HG02852 (cell line): ENCODE measurements at regions not wholly inside any gene's neighbourhood (a gene's known extent, or its start where the extent isn't known, plus 50 kb on each side); places are given as distances from the start of the nearest gene placed in this dataset.
"Not testable (repeated sequence)": the region's sequence is repeated elsewhere in the genome, so short reads cannot be mapped to it uniquely, and the experiment has no call there.

Experiments
- ATAC-seq: cut with Tn5 transposase; IDR thresholded peaks from one replicate; pipeline ENCODE4 v1.9.1; 2021; ENCODE audit warnings: mild to moderate bottlenecking, moderate library complexity; ENCODE audit not compliant: unreplicated experiment

DNA sequence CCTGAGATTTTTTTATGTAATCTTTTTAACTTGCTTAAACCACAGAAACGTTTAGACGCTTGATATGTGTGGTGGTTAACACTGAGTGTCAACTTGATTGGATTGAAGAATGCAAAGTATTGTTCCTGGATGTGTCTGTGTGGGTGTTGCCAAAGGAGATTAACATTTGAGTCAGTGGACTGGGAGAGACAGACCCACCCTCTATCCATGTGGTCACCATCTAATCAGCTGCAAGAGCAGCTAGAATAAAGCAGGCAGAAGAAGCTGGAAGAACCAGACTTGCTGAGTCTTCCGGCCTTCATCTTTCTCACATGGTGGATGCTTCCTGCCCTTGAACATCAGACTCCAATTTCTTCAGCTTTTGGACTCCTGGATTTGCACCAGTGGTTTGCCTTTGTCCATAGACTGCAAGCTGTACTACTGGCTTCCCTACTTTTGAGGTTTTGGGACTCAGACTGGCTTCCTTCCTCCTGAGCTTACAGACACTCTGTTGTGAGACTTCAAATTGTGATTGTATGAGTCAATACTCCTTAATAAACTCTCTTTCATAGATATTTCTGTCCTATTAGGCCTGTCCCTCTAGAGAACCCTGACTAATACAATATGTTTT, 816.0 kb upstream of the CDH9 start:
- ATAC-seq: no peak

DNA sequence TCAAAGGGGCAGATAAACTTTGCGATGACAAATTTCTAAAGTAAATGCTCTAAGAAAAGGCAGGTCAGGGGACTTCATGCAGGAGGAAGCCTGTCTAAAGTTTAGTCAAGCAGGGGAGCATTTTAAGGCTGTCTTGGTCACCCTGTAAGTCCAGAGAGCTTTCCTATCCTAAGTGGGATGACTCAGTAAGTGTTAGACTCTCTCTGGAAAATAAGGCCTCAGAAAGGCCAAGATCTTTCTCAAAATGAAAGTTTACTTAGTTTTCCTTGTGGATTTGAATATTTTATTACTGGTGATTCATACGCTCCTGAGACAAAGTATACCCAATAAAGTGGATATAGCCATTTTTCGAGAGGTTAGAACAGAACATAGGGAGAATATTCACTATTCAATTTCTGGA, 806.9 kb upstream of the CDH9 start:
- no peak for ATAC-seq

DNA sequence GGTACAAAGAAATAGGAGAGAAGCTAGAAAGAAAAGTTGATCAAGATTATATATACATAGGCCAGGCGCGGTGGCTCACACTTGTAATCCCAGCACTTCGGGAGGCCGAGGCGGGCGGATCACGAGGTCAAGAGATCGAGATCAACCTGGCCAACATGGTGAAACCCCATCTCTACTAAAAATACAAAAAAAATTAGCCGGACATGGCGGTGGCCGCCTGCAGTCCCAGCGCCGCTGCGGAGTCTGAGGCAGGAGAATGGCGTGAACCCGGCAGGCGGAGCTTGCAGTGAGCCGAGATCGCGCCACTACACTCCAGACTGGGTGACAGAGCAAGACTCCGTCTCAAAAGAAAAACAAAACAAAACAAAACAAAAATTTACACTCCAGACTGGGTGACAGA, 798.3 kb upstream of the CDH9 start:
- ATAC-seq: not testable (repeated sequence)

DNA sequence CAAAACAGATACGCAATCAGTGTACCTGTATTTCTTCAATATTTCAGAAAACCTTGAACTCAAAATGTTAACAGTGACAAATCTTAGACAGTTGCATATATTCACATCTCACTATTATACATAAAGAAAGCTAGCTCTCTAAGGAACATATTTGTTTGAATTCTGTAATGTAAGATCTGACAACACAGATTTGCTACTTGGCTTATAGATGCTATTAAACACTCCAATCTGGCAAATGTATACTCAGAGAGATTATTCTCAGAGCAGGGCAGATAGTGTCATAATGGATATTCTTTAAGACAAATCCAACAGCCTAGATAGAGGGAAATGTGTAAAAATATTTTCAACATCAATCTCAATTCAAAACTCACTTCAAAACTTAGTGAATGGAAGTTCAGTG, 794.5 kb upstream of the CDH9 start:
- no peak for ATAC-seq

DNA sequence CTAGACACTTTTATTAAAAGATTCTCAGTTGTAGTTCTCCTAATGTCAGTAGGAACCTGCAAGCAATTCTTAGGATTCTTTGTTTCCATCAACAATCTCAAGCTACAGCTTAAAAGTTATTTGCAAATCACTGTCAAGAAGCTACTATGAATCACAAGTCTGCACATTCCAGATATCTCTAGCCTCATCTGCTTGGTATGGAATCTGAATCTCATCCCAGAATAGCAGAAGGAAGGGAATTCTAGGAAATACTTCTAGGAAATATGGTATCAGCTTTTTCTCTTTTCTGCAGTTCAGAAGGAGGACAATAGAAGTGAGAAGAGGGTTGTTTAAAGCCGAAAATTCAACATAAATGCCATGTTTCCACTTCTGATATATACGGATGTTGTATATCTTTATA, 792.2 kb upstream of the CDH9 start:
- no peak for ATAC-seq

DNA sequence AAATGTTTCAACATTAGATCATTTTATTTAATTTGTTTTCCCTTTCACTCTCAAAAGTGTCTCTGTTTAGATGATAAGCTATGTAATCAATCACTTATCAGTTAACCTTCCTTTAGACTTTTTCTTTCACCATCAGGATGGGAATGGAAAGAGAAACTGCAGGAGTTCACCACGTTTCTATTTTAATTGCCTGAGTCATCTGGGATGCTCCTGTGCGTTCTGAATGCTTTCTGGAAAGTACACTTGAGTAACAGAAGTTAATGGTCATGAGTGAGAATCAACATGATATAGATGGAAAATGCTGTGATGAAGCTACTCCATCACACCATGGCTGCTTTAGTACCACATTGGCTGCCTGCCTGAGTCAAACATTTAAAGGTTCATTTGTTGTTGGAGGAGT, 783.3 kb upstream of the CDH9 start:
- ATAC-seq: no peak

DNA sequence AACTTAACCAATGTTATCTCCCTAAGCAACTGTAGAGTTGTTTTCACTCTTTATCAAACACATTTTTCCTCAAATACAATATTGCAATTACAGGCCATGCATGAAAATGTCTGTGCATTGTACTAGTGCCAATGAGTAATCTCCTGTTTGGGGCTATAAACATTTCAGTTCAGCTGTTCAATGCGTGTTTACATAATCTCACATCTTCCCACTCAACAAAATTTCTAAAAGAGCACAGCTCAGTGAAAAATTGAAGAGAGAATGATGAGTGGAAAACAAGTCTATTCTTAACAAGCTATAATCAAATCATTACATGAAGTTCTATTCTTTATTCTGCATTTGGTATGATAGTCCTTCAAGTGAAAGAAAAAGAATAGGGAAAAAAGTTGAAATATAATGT, 780.5 kb upstream of the CDH9 start:
- no peak for ATAC-seq

DNA sequence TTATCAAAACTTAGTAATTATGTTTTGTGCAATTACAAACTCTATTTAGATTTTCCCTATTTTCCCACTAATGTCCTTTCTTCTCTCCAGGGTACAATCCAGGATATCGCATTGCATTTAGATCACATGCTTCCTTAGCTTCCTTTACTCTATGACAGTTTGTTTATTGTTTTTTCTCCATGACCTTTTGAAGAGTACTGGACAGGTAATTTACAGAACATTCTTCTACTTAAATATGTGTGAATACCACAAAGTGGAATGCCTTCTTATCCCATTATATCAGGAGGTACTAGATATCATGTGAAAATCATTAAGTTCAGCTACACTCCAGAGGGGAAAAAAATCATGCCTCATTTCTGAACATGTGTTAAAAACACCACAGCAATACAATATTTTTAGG, 776.6 kb upstream of the CDH9 start:
- ATAC-seq: no peak

DNA sequence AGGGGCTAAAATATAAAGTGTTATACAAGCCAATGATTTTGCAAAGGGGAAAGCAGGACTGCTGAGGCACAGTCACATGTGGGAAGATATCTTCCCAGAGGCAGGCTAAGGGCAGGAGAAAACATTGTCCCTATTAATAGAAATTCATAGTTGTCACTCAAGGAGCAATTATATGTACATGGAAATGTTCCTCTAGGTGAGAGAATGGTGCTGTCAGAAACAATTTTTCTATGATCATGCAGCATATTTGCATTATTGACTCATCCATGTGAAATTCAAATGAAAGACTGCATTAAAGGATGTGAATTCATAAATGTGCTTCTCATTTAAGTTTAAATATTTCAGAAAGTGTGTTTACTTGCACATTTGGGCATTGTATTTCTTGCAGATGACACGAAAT, 775.9 kb upstream of the CDH9 start:
- ATAC-seq: no peak

DNA sequence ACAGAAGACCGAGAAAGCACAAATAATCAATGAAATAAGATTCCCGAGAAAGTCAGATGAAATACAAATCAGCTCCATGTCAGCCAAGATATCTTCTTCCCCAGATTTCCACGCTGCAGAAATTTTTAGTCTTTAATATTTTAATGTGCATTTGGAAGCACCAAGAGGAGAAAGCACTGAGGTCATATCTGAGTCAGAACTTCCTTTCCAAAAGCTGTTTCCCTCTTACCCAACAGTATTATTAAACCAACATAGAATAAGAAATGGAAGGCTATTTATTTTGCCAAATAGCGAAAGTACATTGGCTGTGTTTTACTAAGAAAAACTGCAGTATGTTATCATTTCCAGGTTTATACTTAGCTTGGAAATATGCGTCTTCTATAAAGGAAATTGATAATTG, 772.1 kb upstream of the CDH9 start:
- no peak for ATAC-seq

DNA sequence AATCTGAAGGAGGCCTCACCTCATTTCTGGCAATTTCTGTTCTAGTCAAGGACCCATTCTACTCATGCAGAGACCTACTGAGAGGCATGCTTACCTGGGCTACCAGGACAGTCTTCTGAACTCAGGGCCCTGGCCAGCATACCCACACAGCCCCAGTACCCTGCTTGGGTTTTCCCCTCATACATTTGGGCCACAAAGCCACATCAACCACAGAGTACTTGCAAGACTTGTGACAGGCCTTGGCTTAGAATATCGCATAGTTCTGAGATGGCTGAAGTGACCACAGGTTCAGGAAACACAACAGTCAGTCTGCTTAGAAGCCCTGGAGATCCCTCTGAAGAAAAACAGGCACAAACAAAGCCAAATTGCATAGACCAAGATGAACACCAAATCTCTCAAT, 758.8 kb upstream of the CDH9 start:
- no peak for ATAC-seq

DNA sequence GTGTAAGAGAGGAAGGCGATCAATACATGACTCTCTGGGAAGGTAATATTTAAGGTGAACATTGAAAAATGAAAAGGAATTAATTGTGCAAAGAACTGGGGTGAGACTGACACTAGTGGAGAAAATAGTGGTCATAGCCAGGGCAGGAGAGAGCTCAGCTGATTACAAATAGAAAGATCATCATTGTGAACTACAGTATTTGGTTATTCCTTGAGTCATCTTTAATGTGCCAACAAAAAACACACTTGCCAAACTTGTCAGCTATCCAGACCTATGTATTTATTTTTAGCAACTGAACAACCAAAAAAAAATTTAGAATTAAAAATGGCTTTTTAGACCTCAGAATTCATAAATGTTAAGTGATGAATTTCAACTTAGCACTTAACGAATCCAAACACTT, 749.8 kb upstream of the CDH9 start:
- no peak for ATAC-seq

DNA sequence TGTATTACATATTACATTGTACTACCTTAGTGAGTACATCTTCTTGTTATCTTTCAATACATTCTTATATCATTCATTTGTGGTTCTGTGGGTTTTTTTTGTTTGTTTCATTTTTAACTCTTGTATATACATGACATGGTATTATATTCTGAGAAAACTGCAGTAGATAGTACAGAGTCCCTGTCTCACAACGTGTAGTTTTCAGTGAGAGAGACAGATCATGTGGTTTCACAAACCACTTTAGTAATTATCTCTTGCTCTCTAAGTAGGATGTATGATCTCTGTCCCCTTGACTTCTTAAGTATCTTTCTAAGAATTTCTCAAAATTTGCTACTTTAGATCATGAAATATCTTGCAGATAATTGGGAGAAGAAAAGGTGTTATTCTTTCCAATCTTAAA, 745.9 kb upstream of the CDH9 start:
- no peak for ATAC-seq

DNA sequence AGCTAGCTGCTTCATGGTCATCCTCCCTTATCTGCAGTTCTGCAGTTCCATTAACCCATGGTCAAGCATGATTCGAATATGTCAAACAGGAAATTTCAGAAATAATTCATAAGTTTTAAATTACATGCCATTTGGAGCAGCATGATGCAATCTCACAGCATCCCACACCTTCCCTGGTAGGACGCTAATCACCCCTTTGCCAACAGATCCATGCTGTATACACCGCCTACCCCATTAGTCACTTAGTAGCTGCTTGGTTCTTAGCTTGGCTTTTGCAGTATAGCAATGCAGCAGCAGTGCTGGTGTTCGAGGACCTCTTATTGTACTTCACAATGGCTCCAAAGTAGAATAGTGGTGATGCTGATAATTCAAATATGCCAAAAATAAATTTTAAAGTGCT, 739.7 kb upstream of the CDH9 start:
- ATAC-seq: no peak

DNA sequence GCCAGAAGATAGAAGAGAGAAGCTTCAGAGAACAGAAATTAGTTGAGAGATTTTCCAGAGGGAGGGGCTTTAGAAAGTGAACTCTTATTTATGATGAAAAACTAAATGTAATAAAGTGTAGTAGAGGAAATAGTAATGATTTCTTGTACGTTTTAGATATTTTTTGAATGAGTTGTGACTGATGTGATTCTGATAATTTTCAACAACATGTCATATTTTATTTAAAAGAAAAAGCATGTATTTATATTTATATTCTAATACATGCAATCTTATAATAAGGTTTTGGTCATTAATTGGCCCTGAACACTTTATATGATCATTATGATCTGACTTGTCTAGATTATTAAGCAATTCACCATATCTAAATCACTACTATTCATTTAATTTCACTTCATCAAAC, 735.2 kb upstream of the CDH9 start:
- ATAC-seq: no peak

DNA sequence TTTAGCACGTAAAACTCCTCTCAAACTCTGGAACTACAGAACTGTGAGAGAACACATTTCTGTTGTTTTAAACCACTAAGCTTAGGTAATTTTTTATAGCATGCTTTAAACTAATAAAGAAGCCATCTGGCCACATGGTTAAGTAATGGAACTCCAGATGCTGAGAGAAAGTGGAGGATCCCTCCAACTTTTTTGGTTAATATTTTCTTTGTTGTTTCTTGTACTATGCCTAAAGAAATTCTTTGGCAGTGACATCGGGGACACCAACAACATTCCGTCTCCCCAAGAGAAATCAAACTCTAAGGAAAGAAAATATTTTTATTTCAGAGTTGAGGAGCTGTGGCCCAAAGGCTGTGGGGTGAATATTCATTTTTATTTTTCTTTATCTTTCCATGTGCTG, 734.8 kb upstream of the CDH9 start:
- ATAC-seq: no peak

DNA sequence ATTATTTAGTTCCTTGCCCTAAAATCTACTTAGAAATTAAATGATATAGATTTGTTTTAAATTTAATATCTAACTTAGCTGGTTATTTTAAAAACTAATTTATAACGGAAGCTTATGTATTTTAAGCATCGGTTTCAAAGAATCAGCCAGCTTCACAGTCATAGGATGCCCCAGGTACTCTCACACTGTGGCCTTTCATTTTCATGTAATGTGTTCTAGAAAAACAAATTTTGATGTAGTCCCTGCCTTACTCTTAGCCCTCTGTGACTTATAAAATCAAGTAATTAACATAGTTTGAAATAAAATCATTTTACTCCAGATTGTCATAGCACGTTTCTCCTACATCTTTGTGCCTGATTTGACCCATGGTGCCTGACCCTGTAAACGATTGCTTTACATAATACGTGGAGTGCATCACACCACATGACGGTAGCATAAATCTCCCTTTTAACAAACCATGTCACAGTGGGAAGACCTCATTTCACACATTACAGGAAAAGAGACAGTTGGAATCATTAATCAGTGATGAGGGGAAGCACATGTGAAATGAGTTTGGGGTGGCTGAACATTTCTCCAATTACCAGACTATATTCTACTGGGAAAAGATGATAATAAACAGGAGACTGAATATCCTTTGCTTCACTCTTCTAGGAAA, 731.5 kb upstream of the CDH9 start:
- ATAC-seq: no peak

DNA sequence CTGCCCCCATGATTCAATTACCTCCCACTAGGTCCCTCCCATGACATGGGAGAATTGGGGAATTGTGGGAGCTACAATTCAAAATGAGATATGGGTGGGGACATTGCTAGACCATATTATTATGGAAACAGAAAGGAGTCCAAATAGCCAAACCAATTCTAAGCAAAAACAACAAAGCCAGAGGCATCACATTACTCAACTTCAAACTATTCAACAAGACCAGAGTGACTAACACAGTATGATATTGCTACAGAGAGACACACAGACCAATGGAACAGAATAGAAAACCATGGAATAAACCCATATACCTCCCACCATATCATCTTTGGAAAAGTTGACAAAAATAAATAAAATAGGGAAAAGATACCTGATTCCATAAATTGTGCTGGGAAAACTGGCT, 710.5 kb upstream of the CDH9 start:
- ATAC-seq: no peak

DNA sequence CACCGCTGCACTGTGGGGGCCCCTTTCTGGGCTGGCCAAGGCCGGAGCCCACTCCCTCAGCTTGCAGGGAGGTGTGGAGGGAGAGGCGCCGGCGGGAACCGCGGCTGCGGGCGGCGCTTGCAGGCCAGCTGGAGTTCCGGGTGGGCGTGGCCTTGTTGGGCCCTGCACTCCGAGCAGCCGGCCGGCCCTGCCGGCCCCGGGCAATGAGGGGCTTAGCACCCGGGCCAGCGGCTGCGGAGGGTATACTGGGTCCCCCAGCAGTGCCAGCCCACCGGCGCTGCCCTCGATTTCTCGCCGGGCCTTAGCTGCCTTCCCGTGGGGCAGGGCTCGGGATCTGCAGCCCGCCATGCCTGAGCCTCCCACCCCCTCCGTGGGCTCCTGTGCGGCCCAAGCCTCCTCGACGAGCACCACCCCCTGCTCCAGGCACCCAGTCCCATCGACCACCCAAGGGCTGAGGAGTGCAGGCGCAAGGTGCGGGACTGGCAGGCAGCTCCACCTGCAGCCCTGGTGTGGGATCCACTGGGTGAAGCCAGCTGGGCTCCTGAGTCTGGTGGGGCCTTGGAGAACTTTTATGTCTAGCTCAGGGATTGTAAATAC, 705.1 kb upstream of the CDH9 start:
- not testable (repeated sequence) for ATAC-seq

DNA sequence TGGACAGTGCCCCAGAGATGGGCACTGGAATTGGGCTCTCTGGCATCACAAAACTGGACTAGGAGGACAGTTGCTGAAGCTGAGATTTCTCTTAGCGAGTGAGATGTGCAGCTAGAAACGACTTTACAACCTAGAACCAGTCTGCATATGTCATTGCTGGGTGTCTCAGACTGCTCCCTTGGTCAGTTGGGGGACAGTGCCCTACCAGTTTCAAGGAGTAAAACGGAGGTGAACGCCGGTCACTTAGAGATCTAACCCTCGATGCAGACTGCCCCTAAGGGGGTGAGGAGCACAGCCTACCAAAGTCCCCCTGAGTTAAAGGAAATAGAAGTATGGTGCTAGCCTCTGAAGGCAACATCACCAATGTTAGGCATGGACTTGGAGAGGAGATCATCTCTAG, 704.4 kb upstream of the CDH9 start:
- ATAC-seq: no peak

DNA sequence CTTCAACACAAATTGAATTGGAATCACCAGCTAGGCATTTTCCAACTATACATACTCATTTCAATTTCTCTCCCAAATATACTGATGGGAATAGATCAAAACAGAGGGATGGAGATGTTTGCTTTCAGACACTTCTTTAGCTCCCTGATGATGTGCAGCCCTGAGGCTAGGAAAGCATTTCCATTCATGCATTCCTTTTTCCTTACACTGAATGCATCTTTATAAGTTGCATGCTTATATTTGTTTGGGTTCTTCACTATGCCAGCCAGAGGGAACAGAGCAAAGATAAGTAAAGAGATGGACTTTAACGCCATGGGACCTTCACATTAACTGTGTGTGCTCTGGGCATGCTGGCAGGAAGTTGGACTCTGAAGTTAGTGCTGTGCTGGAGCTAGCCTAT, 696.5 kb upstream of the CDH9 start:
- ATAC-seq: no peak

DNA sequence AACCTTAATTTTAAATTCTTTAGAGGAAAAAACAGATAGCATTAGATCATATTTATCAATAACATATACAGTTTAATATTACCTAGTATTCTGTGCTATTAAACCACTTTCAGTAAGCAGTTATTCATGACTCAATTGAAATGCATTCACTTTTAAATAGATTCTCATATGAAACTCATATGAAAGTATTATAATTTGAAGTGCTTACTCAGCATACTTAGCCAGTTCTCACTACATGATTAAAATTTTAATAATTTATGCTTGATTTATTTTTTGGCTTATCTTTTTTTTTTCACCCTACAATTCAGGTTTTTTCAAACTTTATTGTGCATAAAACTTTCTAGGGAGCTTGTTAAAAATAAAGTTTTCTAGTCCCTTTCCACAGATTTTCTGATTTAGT, 694.9 kb upstream of the CDH9 start:
- no peak for ATAC-seq

DNA sequence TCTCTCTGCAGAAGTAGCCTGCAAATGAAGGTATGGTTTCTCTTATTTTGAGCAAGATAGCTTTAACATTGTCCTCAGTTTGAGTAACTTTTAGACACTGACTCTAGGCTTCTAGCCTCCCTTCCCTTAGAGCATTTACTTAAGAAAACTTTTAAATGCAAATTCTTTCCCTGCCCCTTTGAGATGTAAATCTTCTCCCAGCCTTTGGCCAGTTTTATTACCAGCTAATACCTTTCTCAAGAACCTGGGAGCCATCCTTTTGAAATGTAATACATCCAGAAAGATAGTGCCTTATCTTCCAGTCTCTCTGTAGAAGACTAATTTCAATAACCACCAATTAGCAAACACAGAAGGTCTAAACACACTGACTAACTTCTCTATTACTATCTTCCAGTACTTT, 688.9 kb upstream of the CDH9 start:
- no peak for ATAC-seq
